ENCODE measurements at regions not wholly inside any gene's neighbourhood (a gene's known extent, or its start where the extent isn't known, plus 50 kb on each side); places are given as distances from the start of the nearest gene placed in this dataset.

DNA sequence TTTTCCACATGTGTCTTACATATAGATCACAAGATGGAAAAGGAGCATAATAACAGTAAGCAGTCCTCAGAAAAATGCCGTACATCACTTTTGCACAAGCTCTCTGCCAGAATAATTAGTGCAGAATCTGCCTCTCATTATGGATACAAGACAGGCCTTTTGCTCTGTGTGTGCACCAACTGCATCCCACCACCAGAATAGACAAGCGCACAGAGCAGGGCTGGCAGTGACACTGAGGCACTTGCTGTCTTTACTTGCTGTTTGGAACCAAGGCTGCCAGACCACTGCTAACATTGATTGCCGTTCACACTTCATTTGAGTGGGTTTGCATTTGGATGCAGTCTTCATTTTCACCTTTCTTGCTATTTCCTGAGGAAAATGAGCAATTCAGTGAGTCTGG is 741.3 kb downstream of the TLE1 start:
- Mint-ChIP-seq H3K27ac (ENCODE audit: unreplicated experiment) (no peak overlapping the region), H3K9me3 (ENCODE audit: low read depth, unreplicated experiment) (no peaks in the 10 kb centered on the region), H3K4me1 (ENCODE audit: low read depth, unreplicated experiment) (no peaks in the 10 kb centered on the region), H3K36me3 (ENCODE audit: insufficient read depth, unreplicated experiment) (no peaks in the 10 kb centered on the region), H3K4me3 (ENCODE audit: low read depth, unreplicated experiment) (no peak overlapping the region), H3K27me3 (ENCODE audit: unreplicated experiment) (no peaks in the 10 kb centered on the region)
- TF ChIP-seq, protein P1, sequence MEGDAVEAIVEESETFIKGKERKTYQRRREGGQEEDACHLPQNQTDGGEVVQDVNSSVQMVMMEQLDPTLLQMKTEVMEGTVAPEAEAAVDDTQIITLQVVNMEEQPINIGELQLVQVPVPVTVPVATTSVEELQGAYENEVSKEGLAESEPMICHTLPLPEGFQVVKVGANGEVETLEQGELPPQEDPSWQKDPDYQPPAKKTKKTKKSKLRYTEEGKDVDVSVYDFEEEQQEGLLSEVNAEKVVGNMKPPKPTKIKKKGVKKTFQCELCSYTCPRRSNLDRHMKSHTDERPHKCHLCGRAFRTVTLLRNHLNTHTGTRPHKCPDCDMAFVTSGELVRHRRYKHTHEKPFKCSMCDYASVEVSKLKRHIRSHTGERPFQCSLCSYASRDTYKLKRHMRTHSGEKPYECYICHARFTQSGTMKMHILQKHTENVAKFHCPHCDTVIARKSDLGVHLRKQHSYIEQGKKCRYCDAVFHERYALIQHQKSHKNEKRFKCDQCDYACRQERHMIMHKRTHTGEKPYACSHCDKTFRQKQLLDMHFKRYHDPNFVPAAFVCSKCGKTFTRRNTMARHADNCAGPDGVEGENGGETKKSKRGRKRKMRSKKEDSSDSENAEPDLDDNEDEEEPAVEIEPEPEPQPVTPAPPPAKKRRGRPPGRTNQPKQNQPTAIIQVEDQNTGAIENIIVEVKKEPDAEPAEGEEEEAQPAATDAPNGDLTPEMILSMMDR (IDR thresholded peaks at IDR 0.05; ENCODE audit: unreplicated experiment) = no peak
- no TSS peak for BruUV-seq (replicated peaks)
- CTCF ChIA-PET = no interaction called here
- intact Hi-C loops (cut with micrococcal nuclease; ENCODE audit: unreplicated experiment) = no loop called here
- no peak for DNase-seq

DNA sequence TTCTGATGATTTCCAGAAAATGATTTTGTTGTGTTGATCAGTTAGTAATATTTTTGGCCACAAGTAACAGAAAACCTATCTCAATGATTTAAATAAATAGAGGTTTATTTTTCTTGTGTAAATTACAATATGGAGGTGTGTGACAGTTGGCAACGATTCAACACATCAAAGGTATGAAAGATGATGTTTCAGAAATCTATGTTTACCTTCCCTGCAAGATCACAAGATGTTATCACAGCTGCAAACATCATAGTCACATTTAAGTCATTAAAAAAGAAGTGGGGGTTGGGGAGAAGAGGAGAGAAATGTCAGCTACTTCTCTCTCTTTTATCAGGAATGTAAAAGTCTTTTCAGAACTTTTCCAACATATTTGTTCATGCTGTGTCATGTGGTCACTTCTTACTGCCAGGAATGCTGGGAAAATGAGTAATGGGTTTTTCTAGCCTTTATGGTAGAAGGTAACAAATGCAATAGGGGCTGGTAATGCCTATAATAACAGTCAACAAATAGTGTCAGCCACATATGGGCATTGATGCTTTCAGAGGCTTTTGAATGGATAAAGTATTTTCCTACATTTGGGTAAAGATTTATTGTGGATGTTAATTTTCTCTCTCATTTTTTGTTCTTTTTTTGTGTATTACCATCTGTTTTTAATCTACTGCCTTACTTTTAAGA is 742.7 kb downstream of the TLE1 start:
- TF ChIP-seq, protein P1 (IDR thresholded peaks at IDR 0.05; ENCODE audit: unreplicated experiment) = no peak
- BruUV-seq (replicated peaks) = no TSS peak
- no peaks in the 10 kb centered on the region for H3K27me3 Mint-ChIP-seq (ENCODE audit: unreplicated experiment)
- CTCF ChIA-PET = no interaction called here
- H3K9me3 Mint-ChIP-seq (ENCODE audit: low read depth, unreplicated experiment) = no peaks in the 10 kb centered on the region
- intact Hi-C loops (cut with micrococcal nuclease; ENCODE audit: unreplicated experiment) = no loop called here
- H3K36me3 Mint-ChIP-seq (ENCODE audit: insufficient read depth, unreplicated experiment) = no peaks in the 10 kb centered on the region
- no peak overlapping the region for H3K4me3 Mint-ChIP-seq (ENCODE audit: low read depth, unreplicated experiment)
- H3K27ac Mint-ChIP-seq (ENCODE audit: unreplicated experiment) = no peak overlapping the region
- no peaks in the 10 kb centered on the region for H3K4me1 Mint-ChIP-seq (ENCODE audit: low read depth, unreplicated experiment)
- no peak for DNase-seq

DNA sequence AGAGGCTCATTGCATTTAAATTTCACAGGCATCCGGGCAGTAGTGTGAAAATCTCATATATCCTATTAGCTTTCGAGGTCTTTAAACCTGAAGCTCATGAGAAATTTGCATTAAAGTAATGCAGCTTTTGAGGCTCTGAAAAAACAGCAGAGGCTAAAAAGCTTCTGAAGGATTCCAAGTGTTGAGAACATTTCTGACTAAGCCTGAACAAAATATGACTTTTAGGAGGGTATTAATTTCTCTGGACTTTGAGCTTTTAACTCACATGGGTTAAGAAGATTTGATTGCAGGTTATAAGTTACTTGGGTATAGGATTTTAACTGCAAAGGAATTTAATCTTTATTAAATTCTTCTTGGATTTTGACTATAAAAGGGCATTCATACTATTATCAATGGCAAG is 743.9 kb downstream of the TLE1 start:
- DNase-seq = no peak
- no peaks in the 10 kb centered on the region for H3K27me3 Mint-ChIP-seq (ENCODE audit: unreplicated experiment)
- no peak overlapping the region for H3K27ac Mint-ChIP-seq (ENCODE audit: unreplicated experiment)
- no peaks in the 10 kb centered on the region for H3K36me3 Mint-ChIP-seq (ENCODE audit: insufficient read depth, unreplicated experiment)
- TF ChIP-seq, protein P1 (IDR thresholded peaks at IDR 0.05; ENCODE audit: unreplicated experiment) = no peak
- no peaks in the 10 kb centered on the region for H3K4me1 Mint-ChIP-seq (ENCODE audit: low read depth, unreplicated experiment)
- H3K4me3 Mint-ChIP-seq (ENCODE audit: low read depth, unreplicated experiment) = no peak overlapping the region
- no TSS peak for BruUV-seq (replicated peaks)
- intact Hi-C loops (cut with micrococcal nuclease; ENCODE audit: unreplicated experiment) = no loop called here
- CTCF ChIA-PET = interaction anchor here (0.5 kb wide), 1 partner anchor 45 kb away, joined by 6 read pairs; no protein-coding TSS in a partner anchor
- peaks cover 1% of the 10 kb centered on the region for H3K9me3 Mint-ChIP-seq (ENCODE audit: low read depth, unreplicated experiment)

DNA sequence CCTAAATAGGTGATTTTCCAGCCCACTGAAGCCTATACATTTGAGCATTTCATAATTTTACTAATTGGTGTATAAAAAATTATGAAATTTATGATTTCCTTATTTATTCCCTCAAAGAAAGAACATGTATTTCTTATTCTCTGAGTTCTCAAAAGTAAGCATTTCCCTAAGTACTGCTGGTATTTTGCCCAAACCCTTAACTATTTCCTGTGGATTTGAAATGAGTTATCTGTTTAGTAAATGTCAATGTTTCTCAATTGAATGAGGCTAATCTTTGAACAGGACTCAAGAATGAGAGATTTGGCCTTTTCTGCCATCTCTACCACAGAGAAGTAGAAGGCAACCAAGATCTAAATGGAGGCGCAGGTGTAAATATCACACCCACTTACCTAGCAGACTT is 751.7 kb downstream of the TLE1 start:
- DNase-seq = no peak
- Mint-ChIP-seq H3K27ac (ENCODE audit: unreplicated experiment) (no peak overlapping the region), H3K9me3 (ENCODE audit: low read depth, unreplicated experiment) (peaks cover 7% of the 10 kb centered on the region), H3K36me3 (ENCODE audit: insufficient read depth, unreplicated experiment) (no peaks in the 10 kb centered on the region), H3K27me3 (ENCODE audit: unreplicated experiment) (no peaks in the 10 kb centered on the region), H3K4me1 (ENCODE audit: low read depth, unreplicated experiment) (no peaks in the 10 kb centered on the region), H3K4me3 (ENCODE audit: low read depth, unreplicated experiment) (no peak overlapping the region)
- TF ChIP-seq, protein P1 (IDR thresholded peaks at IDR 0.05; ENCODE audit: unreplicated experiment) = no peak
- intact Hi-C loops (cut with micrococcal nuclease; ENCODE audit: unreplicated experiment) = no loop called here
- CTCF ChIA-PET = no interaction called here
- BruUV-seq (replicated peaks) = no TSS peak
